ENCODE measurements at regions not wholly inside any gene's neighbourhood (a gene's known extent, or its start where the extent isn't known, plus 50 kb on each side); places are given as distances from the start of the nearest gene placed in this dataset.

- H3K27ac ChIP-seq (ENCODE audit: low read depth, low read length) = no peak overlapping the region
- H3K36me3 ChIP-seq (ENCODE audit: insufficient read depth, low read length) = no peaks in the 10 kb centered on the region
- H3K79me2 ChIP-seq (ENCODE audit: insufficient read depth, low read length) = no peaks in the 10 kb centered on the region
- H3K4me3 ChIP-seq (ENCODE audit: insufficient read depth, low read length) = no peak overlapping the region
- H2AFZ ChIP-seq (ENCODE audit: low read length) = no peak overlapping the region
- no peaks in the 10 kb centered on the region for H3K4me1 ChIP-seq (ENCODE audit: insufficient read depth, low read length)
- no peak overlapping the region for H3K4me2 ChIP-seq (ENCODE audit: insufficient read depth, low read length)
- H3K9me3 ChIP-seq (ENCODE audit: low read depth, low read length) = no peaks in the 10 kb centered on the region
- H4K20me1 ChIP-seq (ENCODE audit: insufficient read depth, low read length) = no peaks in the 10 kb centered on the region
- DNase-seq (ENCODE audit: insufficient read length, low spot score, missing footprints) = no peak
- no peaks in the 10 kb centered on the region for H3K27me3 ChIP-seq (ENCODE audit: insufficient read depth, low read length)
- no peak for TF ChIP-seq CTCF (IDR thresholded peaks at IDR 0.05; ENCODE audit: extremely low read depth, low read depth, low read length)
Observed at GRCh38 chr10:36097696-36098095, 455.6 kb upstream of the FZD8 start.

- no peaks in the 10 kb centered on the region for H3K79me2 ChIP-seq (ENCODE audit: insufficient read depth, low read length)
- H3K4me2 ChIP-seq (ENCODE audit: insufficient read depth, low read length) = no peak overlapping the region
- no peaks in the 10 kb centered on the region for H3K4me1 ChIP-seq (ENCODE audit: insufficient read depth, low read length)
- DNase-seq (ENCODE audit: insufficient read length, low spot score, missing footprints) = no peak
- H3K27ac ChIP-seq (ENCODE audit: low read depth, low read length) = no peak overlapping the region
- no peaks in the 10 kb centered on the region for H3K9me3 ChIP-seq (ENCODE audit: low read depth, low read length)
- no peaks in the 10 kb centered on the region for H3K27me3 ChIP-seq (ENCODE audit: insufficient read depth, low read length)
- H3K4me3 ChIP-seq (ENCODE audit: insufficient read depth, low read length) = no peak overlapping the region
- H4K20me1 ChIP-seq (ENCODE audit: insufficient read depth, low read length) = no peaks in the 10 kb centered on the region
- H3K36me3 ChIP-seq (ENCODE audit: insufficient read depth, low read length) = no peaks in the 10 kb centered on the region
- no peak for TF ChIP-seq CTCF (IDR thresholded peaks at IDR 0.05; ENCODE audit: extremely low read depth, low read depth, low read length)
- no peak overlapping the region for H2AFZ ChIP-seq (ENCODE audit: low read length)
Observed at GRCh38 chr10:36096576-36096975, 454.5 kb upstream of the FZD8 start.

GRCh38 chr10:36094096-36094495, 452.0 kb upstream of the FZD8 start:
- no peaks in the 10 kb centered on the region for H3K36me3 ChIP-seq (ENCODE audit: insufficient read depth, low read length)
- no peak overlapping the region for H3K4me3 ChIP-seq (ENCODE audit: insufficient read depth, low read length)
- H3K27me3 ChIP-seq (ENCODE audit: insufficient read depth, low read length) = no peaks in the 10 kb centered on the region
- H3K27ac ChIP-seq (ENCODE audit: low read depth, low read length) = no peak overlapping the region
- no peak for TF ChIP-seq CTCF (IDR thresholded peaks at IDR 0.05; ENCODE audit: extremely low read depth, low read depth, low read length)
- H2AFZ ChIP-seq (ENCODE audit: low read length) = no peak overlapping the region
- no peaks in the 10 kb centered on the region for H3K4me1 ChIP-seq (ENCODE audit: insufficient read depth, low read length)
- no peaks in the 10 kb centered on the region for H4K20me1 ChIP-seq (ENCODE audit: insufficient read depth, low read length)
- H3K9me3 ChIP-seq (ENCODE audit: low read depth, low read length) = no peaks in the 10 kb centered on the region
- H3K79me2 ChIP-seq (ENCODE audit: insufficient read depth, low read length) = no peaks in the 10 kb centered on the region
- H3K4me2 ChIP-seq (ENCODE audit: insufficient read depth, low read length) = no peak overlapping the region
- no peak for DNase-seq (ENCODE audit: insufficient read length, low spot score, missing footprints)

- no peak overlapping the region for H3K4me2 ChIP-seq (ENCODE audit: insufficient read depth, low read length)
- no peak overlapping the region for H2AFZ ChIP-seq (ENCODE audit: low read length)
- no peaks in the 10 kb centered on the region for H3K36me3 ChIP-seq (ENCODE audit: insufficient read depth, low read length)
- no peaks in the 10 kb centered on the region for H3K4me1 ChIP-seq (ENCODE audit: insufficient read depth, low read length)
- no peak overlapping the region for H3K4me3 ChIP-seq (ENCODE audit: insufficient read depth, low read length)
- no peak for DNase-seq (ENCODE audit: insufficient read length, low spot score, missing footprints)
- TF ChIP-seq CTCF (IDR thresholded peaks at IDR 0.05; ENCODE audit: extremely low read depth, low read depth, low read length) = no peak
- no peaks in the 10 kb centered on the region for H3K9me3 ChIP-seq (ENCODE audit: low read depth, low read length)
- H3K79me2 ChIP-seq (ENCODE audit: insufficient read depth, low read length) = no peaks in the 10 kb centered on the region
- H3K27me3 ChIP-seq (ENCODE audit: insufficient read depth, low read length) = no peaks in the 10 kb centered on the region
- no peaks in the 10 kb centered on the region for H4K20me1 ChIP-seq (ENCODE audit: insufficient read depth, low read length)
- H3K27ac ChIP-seq (ENCODE audit: low read depth, low read length) = no peak overlapping the region
Observed at GRCh38 chr10:36092116-36092515, 450.0 kb upstream of the FZD8 start.

All from osteoblast (primary cell).